ENCODE measurements at regions not wholly inside any gene's neighbourhood (a gene's known extent, or its start where the extent isn't known, plus 50 kb on each side); places are given as distances from the start of the nearest gene placed in this dataset.

DNA sequence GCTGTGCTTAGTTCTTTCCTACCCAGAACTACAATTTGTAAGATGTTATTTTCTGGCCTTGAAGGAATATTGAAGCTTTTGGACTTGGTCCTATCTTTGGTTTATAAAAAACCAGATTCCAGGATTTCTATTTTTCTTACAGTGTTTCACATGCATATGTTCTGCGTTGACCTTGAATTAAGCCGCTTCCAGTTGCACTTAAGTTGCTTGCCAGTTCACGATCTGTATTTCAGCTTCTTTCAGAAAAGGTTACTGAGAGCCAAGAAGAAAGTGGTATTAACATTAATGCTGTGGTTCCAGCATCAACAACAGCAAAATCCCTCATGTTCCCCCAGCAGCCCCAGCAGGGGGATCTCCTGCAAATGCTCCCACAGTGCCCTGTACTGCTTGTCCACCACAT is 156.4 kb upstream of the ADAMTS16 start:
- no peak for TF ChIP-seq FOXP2 (optimal IDR thresholded peaks at IDR 0.05; ENCODE audit: borderline replicate concordance, extremely low read depth, extremely low read length, insufficient read depth)
- TF ChIP-seq, protein P1, sequence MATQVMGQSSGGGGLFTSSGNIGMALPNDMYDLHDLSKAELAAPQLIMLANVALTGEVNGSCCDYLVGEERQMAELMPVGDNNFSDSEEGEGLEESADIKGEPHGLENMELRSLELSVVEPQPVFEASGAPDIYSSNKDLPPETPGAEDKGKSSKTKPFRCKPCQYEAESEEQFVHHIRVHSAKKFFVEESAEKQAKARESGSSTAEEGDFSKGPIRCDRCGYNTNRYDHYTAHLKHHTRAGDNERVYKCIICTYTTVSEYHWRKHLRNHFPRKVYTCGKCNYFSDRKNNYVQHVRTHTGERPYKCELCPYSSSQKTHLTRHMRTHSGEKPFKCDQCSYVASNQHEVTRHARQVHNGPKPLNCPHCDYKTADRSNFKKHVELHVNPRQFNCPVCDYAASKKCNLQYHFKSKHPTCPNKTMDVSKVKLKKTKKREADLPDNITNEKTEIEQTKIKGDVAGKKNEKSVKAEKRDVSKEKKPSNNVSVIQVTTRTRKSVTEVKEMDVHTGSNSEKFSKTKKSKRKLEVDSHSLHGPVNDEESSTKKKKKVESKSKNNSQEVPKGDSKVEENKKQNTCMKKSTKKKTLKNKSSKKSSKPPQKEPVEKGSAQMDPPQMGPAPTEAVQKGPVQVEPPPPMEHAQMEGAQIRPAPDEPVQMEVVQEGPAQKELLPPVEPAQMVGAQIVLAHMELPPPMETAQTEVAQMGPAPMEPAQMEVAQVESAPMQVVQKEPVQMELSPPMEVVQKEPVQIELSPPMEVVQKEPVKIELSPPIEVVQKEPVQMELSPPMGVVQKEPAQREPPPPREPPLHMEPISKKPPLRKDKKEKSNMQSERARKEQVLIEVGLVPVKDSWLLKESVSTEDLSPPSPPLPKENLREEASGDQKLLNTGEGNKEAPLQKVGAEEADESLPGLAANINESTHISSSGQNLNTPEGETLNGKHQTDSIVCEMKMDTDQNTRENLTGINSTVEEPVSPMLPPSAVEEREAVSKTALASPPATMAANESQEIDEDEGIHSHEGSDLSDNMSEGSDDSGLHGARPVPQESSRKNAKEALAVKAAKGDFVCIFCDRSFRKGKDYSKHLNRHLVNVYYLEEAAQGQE (IDR thresholded peaks at IDR 0.05; ENCODE audit: insufficient read depth in 1 of 2, low read depth in 2 of 2, low read length in 2 of 2), result no peak
- no peak for TF ChIP-seq POLR2AphosphoS5 (IDR thresholded peaks at IDR 0.05; ENCODE audit: low read depth, low read length)
- TF ChIP-seq TAF1 (IDR thresholded peaks at IDR 0.05; ENCODE audit: borderline replicate concordance, insufficient read depth, low read length), result no peak
- no peak for TF ChIP-seq SIN3A (IDR thresholded peaks at IDR 0.05; ENCODE audit: borderline replicate concordance, insufficient read depth, low read length)

DNA sequence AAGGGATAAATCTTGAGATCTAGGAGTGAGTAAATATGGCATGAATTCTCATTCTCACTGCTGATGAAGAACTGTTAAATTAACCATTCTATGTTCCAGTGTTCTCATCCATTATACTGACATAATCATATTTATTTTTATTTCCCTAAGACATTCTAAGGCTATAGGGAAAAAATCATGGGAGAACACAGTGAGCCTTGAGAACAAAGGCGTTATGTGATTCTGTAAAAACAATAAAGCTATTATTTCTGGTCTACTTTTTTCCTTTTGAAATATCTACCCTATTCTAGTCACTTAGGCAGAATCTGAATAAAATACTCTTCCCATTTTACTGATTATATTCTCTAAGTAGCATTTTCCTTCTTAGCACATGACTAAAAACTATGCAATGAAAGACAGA is 155.7 kb upstream of the ADAMTS16 start:
- no peak for TF ChIP-seq FOXP2 (optimal IDR thresholded peaks at IDR 0.05; ENCODE audit: borderline replicate concordance, extremely low read depth, extremely low read length, insufficient read depth)
- no peak for TF ChIP-seq SIN3A (IDR thresholded peaks at IDR 0.05; ENCODE audit: borderline replicate concordance, insufficient read depth, low read length)
- TF ChIP-seq POLR2AphosphoS5 (IDR thresholded peaks at IDR 0.05; ENCODE audit: low read depth, low read length), result no peak
- TF ChIP-seq TAF1 (IDR thresholded peaks at IDR 0.05; ENCODE audit: borderline replicate concordance, insufficient read depth, low read length), result no peak
- TF ChIP-seq, protein P1 (IDR thresholded peaks at IDR 0.05; ENCODE audit: insufficient read depth in 1 of 2, low read depth in 2 of 2, low read length in 2 of 2), result no peak

DNA sequence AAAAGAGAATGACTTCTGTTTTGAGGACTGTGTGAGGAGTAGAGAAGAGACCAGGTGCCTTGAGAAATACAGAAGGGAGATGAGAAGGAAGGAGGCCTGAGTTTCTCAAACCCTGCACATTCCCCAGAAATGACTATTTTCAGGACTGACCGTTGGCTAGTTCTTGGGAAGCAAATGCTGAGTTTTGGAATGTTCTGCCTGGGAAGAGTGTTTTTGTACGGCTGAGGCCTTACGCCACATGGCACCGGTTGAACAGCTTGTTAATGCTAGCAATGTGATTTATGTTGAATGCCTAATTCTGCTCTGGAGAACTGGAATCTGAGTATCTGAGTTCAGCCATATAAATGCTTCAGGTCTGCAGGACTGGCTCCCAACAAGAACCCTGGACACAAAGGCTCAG is 152.7 kb upstream of the ADAMTS16 start:
- TF ChIP-seq TAF1 (IDR thresholded peaks at IDR 0.05; ENCODE audit: borderline replicate concordance, insufficient read depth, low read length) (no peak), SIN3A (IDR thresholded peaks at IDR 0.05; ENCODE audit: borderline replicate concordance, insufficient read depth, low read length) (no peak), POLR2AphosphoS5 (IDR thresholded peaks at IDR 0.05; ENCODE audit: low read depth, low read length) (no peak), FOXP2 (optimal IDR thresholded peaks at IDR 0.05; ENCODE audit: borderline replicate concordance, extremely low read depth, extremely low read length, insufficient read depth) (no peak)
- TF ChIP-seq, protein P1 (IDR thresholded peaks at IDR 0.05; ENCODE audit: insufficient read depth in 1 of 2, low read depth in 2 of 2, low read length in 2 of 2), result no peak

DNA sequence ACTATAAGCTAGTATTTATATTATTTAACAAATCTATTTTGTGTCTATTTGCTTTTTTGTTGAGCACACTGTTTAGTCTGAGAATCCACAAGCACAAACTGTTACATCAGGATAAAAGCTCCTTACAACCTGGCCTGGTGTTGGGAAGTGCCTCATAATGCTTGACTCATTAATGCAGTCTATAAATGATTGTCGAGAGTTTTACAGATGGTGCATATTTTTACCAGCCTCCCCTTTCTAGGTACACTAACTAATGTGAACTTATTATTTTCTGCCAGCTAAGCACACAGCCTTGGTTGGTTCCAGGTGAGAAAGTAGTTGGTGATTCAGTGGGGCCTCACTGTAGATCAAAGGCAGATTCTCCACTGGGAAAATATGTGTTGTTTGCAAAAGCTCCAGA is 151.0 kb upstream of the ADAMTS16 start:
- TF ChIP-seq TAF1 (IDR thresholded peaks at IDR 0.05; ENCODE audit: borderline replicate concordance, insufficient read depth, low read length), result no peak

DNA sequence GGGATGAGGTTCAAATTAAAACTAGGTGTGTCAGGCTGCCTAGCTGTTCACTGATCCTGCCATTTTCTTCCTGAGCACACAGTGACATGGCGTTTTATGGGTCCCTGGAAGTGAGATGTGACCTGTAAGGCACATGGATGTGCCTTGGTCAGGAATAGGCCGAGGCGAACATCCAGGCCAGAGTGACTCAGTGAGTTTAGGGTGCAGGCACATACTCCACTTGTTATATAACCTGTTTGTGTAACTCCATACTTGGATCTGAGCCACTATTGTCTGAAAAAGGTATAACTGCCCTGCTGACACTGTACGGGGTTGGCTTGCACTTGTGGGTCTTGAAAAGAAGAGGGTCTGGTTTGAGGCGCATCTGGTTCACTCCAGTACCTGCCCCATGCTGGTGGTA is 150.1 kb upstream of the ADAMTS16 start:
- TF ChIP-seq TAF1 (IDR thresholded peaks at IDR 0.05; ENCODE audit: borderline replicate concordance, insufficient read depth, low read length) (no peak), POLR2AphosphoS5 (IDR thresholded peaks at IDR 0.05; ENCODE audit: low read depth, low read length) (no peak)

DNA sequence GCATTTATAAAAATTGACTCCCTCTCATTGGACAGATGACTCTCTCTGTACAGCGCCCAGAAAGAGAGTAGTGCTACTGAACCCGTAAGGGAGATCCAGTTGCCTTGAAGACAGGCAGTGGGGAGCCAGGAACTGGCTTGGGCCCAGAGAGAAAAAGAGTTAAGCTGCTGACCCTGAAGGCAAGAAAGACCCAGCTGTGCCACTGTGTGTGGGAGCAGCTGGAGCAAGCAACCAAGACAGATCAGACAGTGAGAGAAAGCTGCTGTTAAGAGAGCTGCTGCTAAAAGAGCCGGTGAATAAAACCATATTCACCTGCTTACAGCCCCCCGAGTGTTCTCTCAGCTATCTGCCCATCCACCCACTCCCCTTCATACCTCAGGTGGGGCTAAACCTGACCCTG is 149.7 kb upstream of the ADAMTS16 start:
- TF ChIP-seq, protein P1 (IDR thresholded peaks at IDR 0.05; ENCODE audit: insufficient read depth in 1 of 2, low read depth in 2 of 2, low read length in 2 of 2), result no peak
- no peak for TF ChIP-seq POLR2AphosphoS5 (IDR thresholded peaks at IDR 0.05; ENCODE audit: low read depth, low read length)
- no peak for TF ChIP-seq FOXP2 (optimal IDR thresholded peaks at IDR 0.05; ENCODE audit: borderline replicate concordance, extremely low read depth, extremely low read length, insufficient read depth)
- TF ChIP-seq TAF1 (IDR thresholded peaks at IDR 0.05; ENCODE audit: borderline replicate concordance, insufficient read depth, low read length), result no peak

Data from PFSK-1 (cell line).